Left lung (tissue), 4 donors: ENCODE measurements at regions not wholly inside any gene's neighbourhood (a gene's known extent, or its start where the extent isn't known, plus 50 kb on each side); places are given as distances from the start of the nearest gene placed in this dataset.
"Not testable (repeated sequence)": the region's sequence is repeated elsewhere in the genome, so short reads cannot be mapped to it uniquely, and the experiment has no call there.

Source experiments
- ATAC-seq: fragments of 200-7000 bp; cut with Tn5 transposase; one replicate; pipeline ENCODE4 v1.9.1; 2020; ENCODE audit warnings: moderate library complexity
- DNase-seq, 4 donors: peaks; one replicate each; pipeline ENCODE4 v3.0.0-alpha.2; 2013 to 2020
- H3K27ac ChIP-seq, 2 donors: fragments of 200-600 bp; sonication (generic) in 1 of 2; one replicate each; pipeline versions ENCODE4 v1.5.0 to v1.8.0; 2020 to 2021
- H3K27me3 ChIP-seq, 2 donors: fragments of 200-600 bp; sonication (generic) in 1 of 2; one replicate each; pipeline versions ENCODE4 v1.5.0 to v1.8.0; 2020 to 2021
- H3K36me3 ChIP-seq, 2 donors: fragments of 200-600 bp; sonication (generic) in 1 of 2; one replicate each; pipeline versions ENCODE4 v1.5.0 to v1.8.0; 2020 to 2021
- H3K4me1 ChIP-seq, 2 donors: fragments of 200-600 bp; one replicate each; pipeline ENCODE4 v1.8.0; 2021
- H3K4me3 ChIP-seq, 2 donors: fragments of 200-600 bp; sonication (generic) in 1 of 2; one replicate each; pipeline versions ENCODE4 v1.5.0 to v1.8.0; 2020 to 2021; ENCODE audit warnings: mild to moderate bottlenecking in 1 of 2
- H3K9me3 ChIP-seq, 2 donors: fragments of 200-600 bp; sonication (generic) in 1 of 2; one replicate each; pipeline versions ENCODE4 v1.5.0 to v1.8.0; 2020 to 2021
- CTCF ChIP-seq, 2 donors: fragments of 200-600 bp; sonication (generic) in 1 of 2; IDR thresholded peaks; one replicate each; pipeline versions ENCODE4 v1.5.0 to v1.8.0; 2021; ENCODE audit warnings: antibody characterized with exemption in 2 of 2
- intact Hi-C, 2 donors: fragments of 100-400 bp; cut with DNase I; formaldehyde crosslinking; loops; one replicate each; pipeline versions ENCODE4 v1.11.2 to v1.14.2; 2022
- donor health status: DM: no; HTN: yes; CAD: no.
- donor health status: DM: no; HTN: no; CAD: no.

- Histone ChIP-seq H3K27me3 (no peaks in the 10 kb centered on the region), H3K4me1 (no peaks in the 10 kb centered on the region), H3K27ac (no peak overlapping the region), H3K36me3 (no peaks in the 10 kb centered on the region), H3K9me3 (peaks cover 0 to 6% of the 10 kb centered on the region in 2 donors), H3K4me3 (no peak overlapping the region)
- no peak for TF ChIP-seq CTCF (IDR thresholded peaks at IDR 0.05)
- intact Hi-C loops: no loop called here
- DNase-seq: no peak
- ATAC-seq: no peak
Observed at GRCh38 chr18:60182223-60182622, 190.4 kb downstream of the MC4R start.

- DNase-seq (no peak), ATAC-seq (no peak)
- TF ChIP-seq CTCF (IDR thresholded peaks at IDR 0.05): no peak
- Histone ChIP-seq H3K9me3 (peaks cover 0 to 6% of the 10 kb centered on the region in 2 donors), H3K4me3 (no peak overlapping the region), H3K4me1 (no peaks in the 10 kb centered on the region), H3K36me3 (no peaks in the 10 kb centered on the region), H3K27me3 (no peaks in the 10 kb centered on the region), H3K27ac (no peak overlapping the region)
- intact Hi-C loops: no loop called here
Observed at GRCh38 chr18:60180671-60181070, 191.9 kb downstream of the MC4R start.

DNA sequence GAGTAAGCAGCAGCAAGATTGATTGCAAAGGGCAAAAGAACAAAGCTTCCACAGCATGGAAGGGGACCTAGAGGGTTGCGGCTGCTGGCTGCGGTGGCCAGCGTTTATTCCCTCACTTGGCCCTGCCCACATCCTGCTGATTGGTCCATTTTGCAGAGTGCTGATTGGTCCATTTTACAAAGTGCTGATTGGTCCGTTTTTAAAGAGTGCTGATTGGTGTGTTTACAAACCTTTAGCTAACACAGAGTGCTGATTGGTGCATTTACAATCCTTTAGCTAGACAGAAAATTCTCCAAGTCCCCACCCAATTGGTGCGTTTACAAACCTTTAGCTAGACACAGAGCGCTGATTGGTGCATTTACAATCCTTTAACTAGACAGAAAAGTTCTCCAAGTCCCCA is 194.4 kb downstream of the MC4R start:
- H3K4me3 ChIP-seq, H3K27ac ChIP-seq, H3K9me3 ChIP-seq, ATAC-seq, H3K36me3 ChIP-seq, H3K4me1 ChIP-seq, H3K27me3 ChIP-seq, intact Hi-C loops, DNase-seq: not testable (repeated sequence)

- intact Hi-C loops: no loop called here
- no peak for ATAC-seq
- H3K9me3 ChIP-seq: peaks cover 0 to 6% of the 10 kb centered on the region in 2 donors
- no peak for DNase-seq
- TF ChIP-seq CTCF (IDR thresholded peaks at IDR 0.05): no peak
- H3K4me3 ChIP-seq: no peak overlapping the region
- H3K27ac ChIP-seq: no peak overlapping the region
- no peaks in the 10 kb centered on the region for H3K27me3 ChIP-seq
- no peaks in the 10 kb centered on the region for H3K36me3 ChIP-seq
- H3K4me1 ChIP-seq: no peaks in the 10 kb centered on the region
Observed at GRCh38 chr18:60176259-60176658, 196.3 kb downstream of the MC4R start.

- ATAC-seq (no peak), DNase-seq (no peak)
- no peak overlapping the region for H3K4me3 ChIP-seq
- no peaks in the 10 kb centered on the region for H3K36me3 ChIP-seq
- TF ChIP-seq CTCF (IDR thresholded peaks at IDR 0.05): no peak
- intact Hi-C loops: no loop called here
- H3K4me1 ChIP-seq: no peaks in the 10 kb centered on the region
- no peaks in the 10 kb centered on the region for H3K27me3 ChIP-seq
- H3K9me3 ChIP-seq: peaks cover 0 to 6% of the 10 kb centered on the region in 2 donors
- no peak overlapping the region for H3K27ac ChIP-seq
Observed at GRCh38 chr18:60174832-60175231, 197.7 kb downstream of the MC4R start.

DNA sequence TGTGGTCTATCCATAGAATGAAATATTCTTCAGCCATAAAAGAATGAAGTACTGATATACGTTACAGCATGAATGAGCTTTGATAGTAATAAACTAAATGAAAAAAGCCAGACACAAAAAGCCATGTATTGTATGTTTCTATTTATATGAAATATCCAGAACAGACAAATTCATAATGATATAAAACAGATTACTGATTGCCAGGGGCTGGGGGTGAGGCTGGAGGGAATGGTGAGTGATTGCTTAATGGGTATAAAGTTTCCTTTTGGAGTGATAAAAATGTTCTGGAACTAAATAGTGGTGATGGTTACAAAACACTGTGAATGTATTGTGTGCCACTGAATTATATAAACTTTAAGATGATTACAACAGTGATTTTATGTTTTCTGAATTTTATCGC is 200.5 kb downstream of the MC4R start:
- intact Hi-C loops: no loop called here
- Histone ChIP-seq H3K36me3 (no peaks in the 10 kb centered on the region), H3K4me1 (no peaks in the 10 kb centered on the region), H3K4me3 (no peak overlapping the region), H3K27me3 (no peaks in the 10 kb centered on the region), H3K9me3 (no peaks in the 10 kb centered on the region), H3K27ac (no peak overlapping the region)
- DNase-seq (no peak), ATAC-seq (no peak)
- no peak for TF ChIP-seq CTCF (IDR thresholded peaks at IDR 0.05)
